BJ (cell line): ENCODE measurements at regions not wholly inside any gene's neighbourhood (a gene's known extent, or its start where the extent isn't known, plus 50 kb on each side); places are given as distances from the start of the nearest gene placed in this dataset.

ENCODE experiments used
- CTCF ChIA-PET: fragments of 350-600 bp; formaldehyde crosslinking; extraction: SDS; loops from one replicate; lab custom pipeline; 2021; ENCODE audit warnings: antibody characterized with exemption, inconsistent platforms; lab: Yijun Ruan, JAX
- POLR2A ChIA-PET: fragments of 300-600 bp; sonication (Branson Sonifier 250); formaldehyde crosslinking; extraction: SDS; loops from one replicate; lab custom pipeline; 2021; ENCODE audit warnings: antibody characterized with exemption; lab: Charles Lee
- DNase-seq: peaks from one replicate; pipeline ENCODE4 v3.0.0-alpha.2; 2011; ENCODE audit warnings: low read depth
- H3K27me3 ChIP-seq: 2 replicates; pipeline ENCODE4 v1.6.0; 2011; ENCODE audit warnings: low read length; ENCODE audit not compliant: control insufficient read depth, insufficient read depth
- H3K36me3 ChIP-seq: 2 replicates; pipeline ENCODE4 v1.5.1; 2011; ENCODE audit warnings: low read length; ENCODE audit not compliant: control insufficient read depth, insufficient read depth
- H3K4me3 ChIP-seq: 2 replicates; pipeline ENCODE4 v1.5.1; 2011; ENCODE audit warnings: low read depth, mild to moderate bottlenecking, control low read depth, low read length
- CTCF ChIP-seq: IDR thresholded peaks from 2 replicates; pipeline ENCODE4 v1.5.1; 2011; ENCODE audit warnings: low read depth, mild to moderate bottlenecking, control low read depth, inconsistent platforms, low read length, moderate library complexity; ENCODE audit not compliant: insufficient read depth

GRCh38 chr10:61110936-61111335 lies 167.0 kb upstream of the RHOBTB1 start:
- Histone ChIP-seq H3K4me3 (no peak overlapping the region), H3K27me3 (peaks cover 1% of the 10 kb centered on the region; the same call in 1 of the 2 replicates), H3K36me3 (no peaks in the 10 kb centered on the region)
- CTCF ChIA-PET = no interaction called here
- POLR2A ChIA-PET = no interaction called here
- no peak for TF ChIP-seq CTCF
- DNase-seq = no peak

- TF ChIP-seq CTCF = no peak
- Histone ChIP-seq H3K4me3 (no peak overlapping the region), H3K27me3 (peaks cover 1% of the 10 kb centered on the region; the same call in 1 of the 2 replicates), H3K36me3 (no peaks in the 10 kb centered on the region)
- CTCF ChIA-PET = no interaction called here
- POLR2A ChIA-PET = no interaction called here
- peak; percentile 44 for DNase-seq
Observed at GRCh38 chr10:61110188-61110844, 166.3 kb upstream of the RHOBTB1 start.

GRCh38 chr10:61108915-61109314 lies 164.9 kb upstream of the RHOBTB1 start:
- DNase-seq = no peak
- Histone ChIP-seq H3K4me3 (no peak overlapping the region), H3K36me3 (no peaks in the 10 kb centered on the region), H3K27me3 (peaks cover 1% of the 10 kb centered on the region; the same call in 1 of the 2 replicates)
- no peak for TF ChIP-seq CTCF
- ChIA-PET POLR2A (no interaction called here), CTCF (interaction anchor here (2.0 kb wide), 1 partner anchor 11 kb away, joined by 7 read pairs; no protein-coding TSS in a partner anchor)

- POLR2A ChIA-PET = no interaction called here
- CTCF ChIA-PET = no interaction called here
- Histone ChIP-seq H3K4me3 (no peak overlapping the region), H3K36me3 (no peaks in the 10 kb centered on the region), H3K27me3 (peaks cover 2% of the 10 kb centered on the region; the same call in 1 of the 2 replicates)
- no peak for TF ChIP-seq CTCF
- DNase-seq = no peak
Observed at GRCh38 chr10:61100887-61101286, 156.9 kb upstream of the RHOBTB1 start.

GRCh38 chr10:61099756-61100155 lies 155.8 kb upstream of the RHOBTB1 start:
- Histone ChIP-seq H3K27me3 (peaks cover 3% of the 10 kb centered on the region; the same call in 1 of the 2 replicates), H3K4me3 (no peak overlapping the region), H3K36me3 (no peaks in the 10 kb centered on the region)
- ChIA-PET POLR2A (no interaction called here), CTCF (no interaction called here)
- DNase-seq = no peak
- TF ChIP-seq CTCF = no peak
